NCI-H2081 treated with DMSO at 0.1 percent for 48 hours (cell line): ENCODE measurements at regions not wholly inside any gene's neighbourhood (a gene's known extent, or its start where the extent isn't known, plus 50 kb on each side); places are given as distances from the start of the nearest gene placed in this dataset.

ENCODE experiments used
- DNase-seq: peaks from one replicate; lab custom pipeline; 2025; lab: John Stamatoyannopoulos, UW

DNA sequence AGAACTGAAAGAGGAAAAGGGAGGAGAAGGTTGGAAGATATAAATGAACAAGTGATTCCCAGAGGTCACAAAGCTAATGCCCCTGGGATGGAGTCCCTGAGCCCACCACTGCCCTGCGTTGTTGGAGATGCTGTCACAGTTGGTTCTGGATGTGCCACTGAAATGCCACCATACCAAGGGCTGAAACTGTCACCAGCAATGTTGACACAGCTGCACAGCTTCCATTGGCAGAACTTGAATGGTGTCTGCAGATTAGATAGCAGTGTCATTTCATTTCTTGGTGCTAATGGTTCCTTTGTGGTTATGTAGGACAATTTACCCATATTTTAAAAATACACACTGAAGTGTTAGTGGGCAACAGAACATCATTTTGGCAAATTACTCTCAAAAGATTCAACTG is 120.7 kb downstream of the TBXT start:
- no peak for DNase-seq

DNA sequence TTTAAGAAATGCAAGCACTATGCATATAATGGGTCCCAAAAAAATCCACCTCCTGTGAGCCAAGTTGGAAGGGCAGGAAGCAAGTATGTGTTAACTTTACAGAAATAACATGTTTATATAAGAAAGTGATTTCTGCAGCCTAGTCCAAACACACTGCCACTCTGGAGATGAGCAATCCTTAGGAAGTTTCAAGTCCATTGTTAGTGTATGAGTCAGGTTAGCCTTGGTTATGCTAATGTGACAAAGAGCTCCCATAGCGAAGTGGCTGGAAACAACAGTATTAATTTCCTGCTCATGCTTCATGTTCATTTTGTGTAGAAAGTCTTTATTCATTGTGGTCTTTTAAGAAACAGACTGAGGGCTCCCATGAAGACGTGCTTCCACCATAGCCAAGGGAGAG is 121.4 kb downstream of the TBXT start:
- no peak for DNase-seq

DNA sequence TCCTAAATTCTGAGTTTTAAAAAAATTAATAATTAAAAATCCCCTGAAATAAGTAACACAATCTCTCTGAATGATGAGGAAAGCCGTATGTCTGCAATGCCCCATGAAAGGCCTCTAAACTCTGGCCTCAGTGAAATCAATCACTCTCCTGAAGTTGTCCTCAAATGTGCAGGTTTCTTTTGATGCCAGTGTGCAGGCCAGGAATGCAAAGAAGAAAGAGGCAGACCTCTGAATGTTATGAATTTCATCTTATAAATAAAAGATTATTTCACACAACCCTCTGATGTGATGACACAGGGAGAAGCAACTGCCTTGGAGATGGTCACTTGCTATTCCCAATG is 121.8 kb downstream of the TBXT start:
- DNase-seq = no peak

DNA sequence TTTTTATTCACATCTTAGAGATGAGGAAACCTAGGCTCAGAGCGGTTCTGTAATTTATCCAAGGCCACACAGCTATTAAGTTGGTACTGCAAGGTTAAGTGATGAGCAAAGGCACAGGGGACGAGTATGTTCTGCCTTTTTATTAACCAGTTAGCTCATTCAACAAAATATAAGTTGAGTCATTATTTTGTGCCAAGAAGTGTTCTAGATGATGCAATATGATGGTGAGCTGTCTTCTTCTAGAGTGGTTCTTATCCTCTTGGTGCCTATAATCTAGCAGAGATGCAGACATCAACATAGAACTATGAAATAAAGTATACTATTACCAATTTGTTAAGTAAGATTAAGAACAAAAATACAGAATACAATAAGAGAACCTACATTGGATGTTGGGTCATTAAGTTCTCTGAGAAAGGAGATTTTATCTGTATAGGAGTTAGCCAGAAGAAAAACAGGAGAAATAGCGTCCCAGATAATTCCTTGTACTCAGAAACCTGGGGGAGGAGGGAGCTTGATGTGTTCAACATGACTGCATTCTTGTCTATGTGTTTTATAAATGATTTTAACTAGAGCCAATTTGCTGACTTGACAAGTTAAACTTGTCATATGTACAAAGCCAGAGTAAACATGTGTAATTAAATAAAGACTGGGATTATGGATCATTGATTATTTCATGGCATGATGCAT is 122.3 kb downstream of the TBXT start:
- no peak for DNase-seq

DNA sequence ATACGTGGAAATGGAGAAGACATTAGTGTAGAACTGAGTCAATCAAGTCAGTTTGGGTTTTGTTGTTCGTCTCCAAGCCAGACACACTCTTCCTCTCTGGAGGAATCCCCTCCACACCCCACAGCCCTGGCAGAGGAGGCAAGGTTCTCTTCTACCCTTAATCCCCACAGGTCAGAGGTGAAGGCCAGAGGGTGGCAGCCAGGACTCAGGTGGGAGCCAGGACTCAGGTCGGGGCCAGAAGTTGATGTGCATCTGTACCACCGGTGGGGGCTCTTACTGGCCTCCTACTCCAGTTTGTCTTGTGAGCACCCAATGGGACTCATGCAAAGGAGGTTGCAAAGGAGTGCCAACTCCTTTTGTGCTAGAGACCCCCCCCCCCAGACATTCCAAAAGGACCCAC is 126.4 kb downstream of the TBXT start:
- DNase-seq = no peak

DNA sequence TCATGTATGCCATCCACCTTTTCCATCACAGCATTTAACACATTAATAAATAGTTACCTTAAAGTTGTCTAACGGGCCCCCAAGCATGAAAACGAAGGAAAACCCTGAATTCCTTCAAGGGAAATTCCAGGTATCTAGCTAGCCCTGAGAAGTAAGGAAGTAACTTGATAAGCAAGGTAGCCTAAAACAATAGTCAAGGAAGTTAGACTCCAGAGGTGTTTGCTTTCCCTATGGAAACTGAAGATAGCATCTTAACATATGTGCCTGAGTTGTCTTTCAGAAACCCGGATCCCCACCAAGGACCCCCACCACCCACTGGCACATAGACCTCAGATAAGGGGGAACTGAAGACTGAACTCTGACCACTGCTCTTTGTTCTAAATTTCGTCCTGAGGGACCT is 127.4 kb downstream of the TBXT start:
- no peak for DNase-seq

DNA sequence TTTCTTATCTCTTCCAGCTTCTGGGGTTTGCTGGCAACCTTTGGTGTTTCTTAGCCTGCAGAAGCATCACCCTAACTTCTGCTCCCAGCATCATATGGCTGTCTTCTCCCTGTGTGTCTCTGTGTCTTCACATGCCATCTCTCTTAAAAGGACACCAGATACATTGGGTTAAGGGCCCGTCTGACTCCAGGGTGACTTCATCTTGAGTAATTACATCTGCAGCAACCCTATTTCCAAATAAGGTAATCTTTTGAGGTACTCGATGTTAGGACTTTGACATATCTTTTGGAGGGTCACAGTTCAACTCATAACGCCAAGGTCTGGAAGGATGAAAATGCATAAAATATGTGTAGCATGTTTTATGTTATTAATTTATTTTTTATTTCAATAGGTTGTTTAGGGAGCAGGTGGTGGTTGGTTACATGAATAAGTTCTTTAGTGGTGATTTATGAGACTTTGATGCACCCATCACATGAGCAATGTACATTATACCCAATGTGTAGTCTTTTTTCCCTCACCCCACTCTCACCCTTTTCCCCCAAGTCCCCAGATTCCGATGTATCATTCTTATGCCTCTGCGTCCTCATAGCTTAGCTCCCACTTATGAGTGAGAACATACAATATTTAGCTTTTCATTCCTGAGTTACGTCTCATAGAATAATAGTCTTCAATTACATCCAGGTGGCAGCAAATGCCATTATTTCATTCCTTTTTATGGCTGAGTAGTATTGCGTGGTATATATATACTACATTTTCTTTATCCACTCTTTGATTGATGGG is 131.1 kb downstream of the TBXT start:
- no peak for DNase-seq

DNA sequence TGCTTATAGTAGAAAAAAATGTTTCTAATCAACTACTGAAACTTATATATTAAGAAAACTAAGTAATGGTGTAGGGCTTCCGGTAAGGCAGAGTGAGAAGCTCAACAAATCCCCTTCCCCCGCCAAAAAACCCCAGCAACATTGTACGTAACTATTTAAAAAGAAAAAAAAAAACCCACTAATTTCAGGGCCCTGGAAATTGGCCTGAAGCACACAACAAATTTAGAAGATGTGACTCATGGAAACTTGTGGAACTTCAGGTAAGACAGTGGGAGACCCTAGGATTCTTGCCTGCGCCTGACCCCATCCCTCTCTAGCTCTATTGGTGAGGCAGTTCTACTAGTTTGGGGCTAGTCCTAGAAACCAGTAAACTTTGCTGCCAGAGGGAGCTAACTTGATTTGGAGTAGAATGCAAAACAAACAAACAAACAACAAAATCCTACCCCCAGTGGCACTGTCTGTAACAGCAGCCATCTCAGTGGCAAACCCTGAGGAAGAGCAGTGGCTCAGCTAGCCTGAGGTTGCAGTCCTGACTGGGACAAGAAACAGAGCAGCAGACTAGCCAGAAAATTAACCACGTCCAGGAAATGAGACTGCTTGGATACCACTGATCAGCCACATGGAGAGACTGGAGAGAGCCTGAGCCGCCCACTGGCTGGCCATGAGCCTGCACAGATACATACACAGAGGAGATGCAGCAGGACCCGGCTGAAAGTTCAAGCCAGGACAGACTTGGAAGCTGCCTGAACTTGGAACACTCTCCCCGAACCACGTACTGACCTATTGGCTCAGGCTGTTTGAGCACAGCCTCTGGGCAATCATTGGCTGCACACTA is 135.1 kb downstream of the TBXT start:
- no peak for DNase-seq

DNA sequence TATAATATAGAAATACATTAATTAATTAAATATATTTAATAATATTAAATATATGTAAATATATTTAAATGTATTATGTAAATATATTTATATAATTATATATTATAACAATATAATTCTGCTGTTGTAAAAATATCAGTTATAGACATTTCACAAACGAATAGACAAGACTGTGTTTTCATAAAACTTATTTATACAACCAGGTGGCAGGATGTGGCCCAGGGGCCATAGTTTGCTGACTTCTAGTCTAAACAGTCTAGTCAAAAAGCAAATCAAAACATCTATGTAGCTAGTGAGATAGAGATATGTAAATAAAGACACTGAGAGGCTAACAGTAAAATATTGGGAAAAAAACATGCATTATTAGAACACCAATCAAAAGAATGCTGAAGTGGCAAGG is 136.4 kb downstream of the TBXT start:
- no peak for DNase-seq

DNA sequence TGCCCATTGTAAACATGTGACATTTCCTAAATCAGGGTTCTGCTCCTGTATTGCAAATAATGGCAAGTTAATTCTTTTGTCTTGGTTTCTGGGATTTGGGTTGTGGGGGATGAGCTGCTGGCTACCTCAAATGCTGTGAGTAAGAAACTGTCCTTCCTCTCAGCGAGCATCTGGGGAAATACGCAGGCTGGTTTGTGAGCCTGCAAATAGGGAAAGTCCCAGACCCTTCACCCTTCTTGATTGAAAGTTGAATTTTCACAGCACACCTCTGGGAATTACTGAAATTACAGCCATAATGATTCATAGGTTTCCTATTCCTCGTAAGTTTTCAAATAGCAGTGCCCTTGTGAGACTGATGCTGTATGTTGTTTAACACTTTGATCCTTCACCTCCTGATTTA is 138.1 kb downstream of the TBXT start:
- no peak for DNase-seq

DNA sequence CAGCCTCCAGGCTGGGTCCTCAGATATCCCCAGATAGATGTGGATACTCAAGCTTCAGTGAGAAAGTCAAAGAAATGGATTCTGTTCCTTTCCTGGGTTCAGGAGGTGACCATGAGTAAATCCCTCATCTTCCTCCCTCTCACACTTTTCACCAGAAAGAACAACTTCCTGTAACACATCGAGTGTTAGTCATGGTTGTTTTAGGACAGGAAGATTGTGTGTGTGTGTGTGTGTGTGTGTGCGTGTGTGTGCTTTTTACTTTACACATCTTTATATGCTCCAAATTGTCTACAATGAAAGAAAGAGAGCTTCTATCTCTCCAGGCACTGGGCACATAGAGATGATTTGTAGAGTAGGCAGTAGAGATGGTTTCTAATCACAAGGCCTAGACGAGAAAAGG is 139.9 kb downstream of the TBXT start:
- DNase-seq = no peak

DNA sequence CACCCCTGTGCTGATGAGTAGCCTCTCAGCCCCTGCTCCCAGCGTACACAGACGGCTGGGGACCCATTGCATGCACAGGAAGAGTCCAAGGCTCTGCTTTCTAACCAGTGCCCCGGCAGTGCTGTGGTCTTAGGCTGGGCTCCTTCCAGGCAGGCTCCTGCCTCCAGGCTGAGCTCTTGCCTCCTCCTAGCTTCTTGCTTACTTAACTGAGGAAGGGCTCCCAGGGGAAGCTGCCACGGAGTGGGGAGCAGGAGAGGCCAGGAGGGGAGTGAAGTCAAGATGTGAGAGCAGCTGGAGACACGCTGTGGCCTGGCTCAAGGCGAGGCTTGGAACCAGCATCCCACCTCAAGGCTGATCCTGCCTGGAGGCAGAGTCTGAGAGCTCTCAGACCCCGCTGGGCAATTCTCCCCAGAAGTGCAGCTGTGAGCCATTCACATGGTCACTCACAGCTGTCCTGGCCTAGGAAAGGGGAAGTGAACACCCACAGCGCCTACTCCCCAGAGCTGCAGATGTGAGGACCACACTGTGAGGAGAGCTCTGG is 141.0 kb downstream of the TBXT start:
- no peak for DNase-seq

DNA sequence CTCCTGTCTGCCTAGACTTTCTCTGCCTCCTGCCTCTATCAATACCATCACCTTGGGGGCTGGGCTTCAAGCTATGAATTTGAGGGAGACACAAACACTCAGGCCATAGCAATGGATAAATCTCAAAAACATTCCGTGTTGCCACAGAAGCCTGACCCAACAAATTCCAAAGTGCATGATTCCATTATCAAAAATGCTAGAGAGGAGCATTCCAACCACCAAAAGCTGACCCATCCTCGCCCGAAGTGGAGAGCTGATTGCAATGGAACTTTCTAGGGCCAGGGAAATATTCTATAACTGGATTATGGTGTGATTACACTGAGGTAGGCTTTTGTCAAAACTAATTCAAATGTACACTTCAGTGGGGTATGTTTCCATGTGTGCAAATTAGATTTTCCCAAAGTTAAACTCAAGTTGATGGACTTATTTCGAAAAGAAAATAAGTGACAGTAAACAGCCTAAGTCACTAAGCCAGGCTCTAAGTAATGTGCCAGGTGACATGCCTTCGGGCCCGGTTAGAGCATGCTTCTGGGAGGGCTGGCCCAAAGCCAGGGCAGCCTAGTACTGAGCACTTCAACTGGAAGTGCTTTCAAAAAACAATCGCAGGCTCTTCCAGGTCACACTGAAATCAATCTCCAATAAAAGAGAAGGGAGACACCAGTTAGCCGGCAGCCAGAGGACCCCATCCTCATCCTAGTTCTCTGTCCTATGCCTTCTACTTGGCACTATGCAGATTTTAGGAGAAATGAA is 142.3 kb downstream of the TBXT start:
- DNase-seq = no peak

DNA sequence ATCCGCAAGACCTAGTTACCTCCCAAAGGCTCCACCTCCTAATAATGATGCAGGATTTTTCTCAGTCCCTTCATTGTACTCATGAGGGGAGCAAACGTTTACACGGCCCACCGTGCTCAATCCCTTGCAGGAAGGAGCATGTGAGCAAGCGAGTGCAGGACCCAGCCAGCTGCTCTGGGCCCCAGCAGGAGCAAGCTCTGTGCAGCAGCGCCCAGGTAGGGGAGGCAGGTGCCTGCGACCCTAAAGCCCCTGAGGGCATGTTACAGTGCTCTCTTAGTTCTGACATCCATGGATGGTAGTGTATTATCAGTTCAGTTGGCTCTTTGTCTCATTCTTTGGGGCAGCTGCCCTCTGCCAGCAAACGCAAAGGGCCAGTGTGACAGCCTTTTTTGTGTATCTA is 143.4 kb downstream of the TBXT start:
- DNase-seq = no peak

DNA sequence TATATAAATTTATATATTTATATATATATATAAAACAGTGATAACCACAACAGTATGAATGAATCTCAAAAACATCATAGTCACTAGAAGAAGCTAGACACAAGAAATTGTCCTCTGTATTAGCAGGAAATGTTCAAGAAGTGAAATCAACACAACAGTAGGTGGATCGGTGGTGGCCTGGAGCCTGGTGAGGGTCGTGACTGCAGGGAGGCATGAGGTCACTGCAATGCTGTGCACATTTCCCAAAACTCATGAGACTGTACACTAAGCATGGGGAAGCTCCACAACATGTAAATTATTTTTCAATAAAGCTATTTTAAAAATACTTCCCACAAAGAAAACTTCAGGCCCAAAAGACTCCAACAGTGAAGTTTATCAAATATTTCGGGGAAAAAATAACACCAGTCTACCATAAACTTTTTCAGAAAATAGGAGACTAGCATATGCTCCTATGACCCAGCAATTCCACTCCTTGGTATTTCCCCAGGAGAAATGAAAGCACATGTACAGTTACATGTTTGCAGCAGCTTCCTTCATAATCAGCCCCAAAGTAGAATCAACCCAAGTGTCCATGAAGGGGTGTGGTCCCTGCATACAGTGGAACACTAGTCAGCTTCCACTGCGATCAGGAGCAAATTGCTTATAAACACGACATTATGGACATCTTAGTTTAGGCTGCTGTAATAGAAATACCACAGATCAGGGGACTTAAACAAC is 144.2 kb downstream of the TBXT start:
- DNase-seq = no peak

DNA sequence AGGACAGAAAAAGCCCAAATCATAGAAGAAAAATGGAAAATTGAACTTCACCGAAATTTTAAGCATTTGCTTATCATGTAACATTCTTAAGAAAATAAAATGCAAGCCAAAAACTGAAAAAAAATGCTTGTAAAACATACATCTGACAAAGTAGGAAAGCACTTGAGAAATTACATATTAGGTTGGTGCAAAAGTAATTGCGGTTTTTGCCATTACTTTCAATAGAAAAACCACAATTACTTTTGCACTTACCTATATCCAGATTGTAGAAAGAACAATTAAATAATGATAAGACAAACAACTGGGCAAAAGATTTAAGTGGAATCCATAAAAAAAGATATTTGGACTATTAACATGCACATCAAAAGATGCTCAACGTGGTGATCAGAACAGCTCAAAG is 146.2 kb downstream of the TBXT start:
- DNase-seq = no peak

DNA sequence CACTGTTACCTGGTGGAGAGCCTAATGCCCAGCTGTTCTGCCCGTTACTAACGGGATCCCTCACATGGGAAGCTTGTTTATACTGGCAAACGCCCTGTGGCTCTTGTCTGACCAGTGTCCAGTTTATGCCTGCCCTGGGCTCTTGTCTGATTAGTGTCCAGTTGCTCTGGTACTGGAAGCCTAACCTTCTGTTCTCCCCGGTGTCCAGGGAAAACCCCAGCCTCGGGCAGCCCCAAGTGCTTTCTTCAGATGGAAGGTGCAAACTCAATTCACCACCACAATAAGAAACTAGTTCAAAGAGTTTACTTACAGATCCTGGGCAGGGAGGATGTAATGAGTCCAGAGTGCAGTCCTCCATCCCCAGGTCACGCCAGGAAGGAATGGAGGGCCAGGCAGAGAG is 148.4 kb downstream of the TBXT start:
- no peak for DNase-seq

DNA sequence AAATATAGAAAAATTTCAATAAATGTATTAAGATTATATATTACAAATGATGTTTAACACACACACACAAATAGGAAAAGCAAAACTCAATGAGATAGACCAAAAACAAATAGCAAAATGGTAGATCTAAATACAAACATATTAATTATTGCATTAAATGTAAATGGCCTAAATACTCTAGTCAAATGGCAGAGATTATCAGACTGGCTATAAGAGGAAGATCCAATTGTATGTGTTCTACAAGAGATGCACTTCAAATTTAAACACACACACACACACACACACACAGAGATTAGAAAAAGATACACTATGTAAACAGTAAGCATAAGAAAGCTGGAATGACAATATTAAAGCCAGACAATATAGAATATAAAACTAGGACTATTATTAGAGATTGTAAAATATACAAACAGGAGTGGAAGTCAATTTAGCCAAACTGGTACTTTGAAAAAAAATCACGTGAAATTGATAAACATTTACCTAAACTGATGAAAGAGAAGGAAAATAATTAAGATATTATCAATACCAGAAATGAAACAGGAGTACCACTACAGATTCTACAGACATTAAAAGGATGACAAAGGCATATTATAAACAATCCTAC is 150.5 kb downstream of the TBXT start:
- DNase-seq = no peak

DNA sequence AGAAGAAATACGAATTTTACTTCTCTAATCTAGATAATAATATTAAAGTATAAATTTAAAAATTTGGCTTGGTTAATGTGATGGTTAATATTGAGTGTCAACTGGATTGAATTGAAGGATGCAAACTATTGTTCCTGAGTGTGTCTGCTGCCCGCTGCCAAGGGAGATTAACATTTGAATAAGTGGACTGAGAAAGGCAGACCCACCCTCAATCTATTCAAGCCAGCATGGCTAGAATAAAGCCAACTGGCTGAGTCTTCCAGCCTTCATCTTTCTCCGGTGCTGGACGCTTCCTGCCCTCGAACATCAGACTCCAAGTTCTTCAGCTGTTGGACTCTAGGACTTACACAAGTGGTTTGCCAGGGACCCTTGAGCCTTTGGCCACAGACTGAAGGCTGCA is 152.7 kb downstream of the TBXT start:
- no peak for DNase-seq

DNA sequence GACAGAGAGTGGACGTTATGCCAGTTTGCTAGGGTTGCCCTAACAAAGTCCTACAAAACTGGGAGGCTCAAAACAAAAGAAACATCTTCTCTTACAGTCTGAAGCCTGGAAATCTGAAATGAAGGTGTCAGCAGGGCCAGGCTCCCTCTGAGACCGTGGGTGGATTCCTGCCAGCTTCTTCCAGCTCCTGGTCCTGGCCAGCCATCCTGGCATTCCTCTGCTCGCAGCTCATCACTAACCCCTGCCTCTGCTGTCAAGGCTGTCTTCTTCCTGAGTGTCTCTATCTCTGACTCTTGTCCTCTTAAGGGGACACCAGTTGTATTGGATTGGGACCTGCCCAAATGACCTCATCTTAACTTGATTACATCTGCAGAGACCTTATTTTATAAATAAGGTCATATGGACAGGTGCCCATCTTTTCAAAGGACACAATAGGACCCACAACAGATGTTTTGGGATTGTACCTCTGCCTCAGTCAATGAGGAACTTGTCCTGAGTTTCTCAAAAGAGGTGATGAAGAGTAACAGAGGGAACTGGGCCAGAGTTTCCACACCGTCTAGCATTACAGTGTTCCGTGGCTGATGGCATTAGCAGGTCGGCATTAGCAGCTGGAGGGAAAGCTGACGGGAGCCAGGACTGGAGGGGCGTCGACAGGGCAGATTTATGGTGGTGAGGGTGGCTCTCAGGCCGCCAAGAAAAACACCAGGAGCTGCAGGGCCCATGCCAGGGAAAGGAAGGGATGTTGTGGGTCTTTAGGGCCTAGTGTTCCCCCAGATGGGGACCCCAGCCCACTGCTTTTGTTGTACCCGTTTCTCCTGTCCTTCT is 157.3 kb downstream of the TBXT start:
- DNase-seq = no peak
